IMR-90 (cell line): ENCODE measurements at regions not wholly inside any gene's neighbourhood (a gene's known extent, or its start where the extent isn't known, plus 50 kb on each side); places are given as distances from the start of the nearest gene placed in this dataset.

Experiments used
- ATAC-seq: fragments of 200-7000 bp; cut with Tn5 transposase; 2 replicates; pipeline ENCODE4 v1.9.1; 2020; ENCODE audit warnings: low read depth, mild to moderate bottlenecking, moderate library complexity
- BruUV-seq: library from RNA; stranded (reverse); fragments of 400-500 nt; replicated peaks from 2 replicates; lab custom pipeline; 2021; lab: Mats Ljungman, UMichigan
- CTCF ChIA-PET: fragments of 300-600 bp; formaldehyde crosslinking; extraction: SDS; loops from one replicate; lab custom pipeline; 2021; ENCODE audit warnings: antibody characterized with exemption; lab: Yijun Ruan, JAX
- POLR2A ChIA-PET: fragments of 300-600 bp; sonication (Branson Sonifier 250); formaldehyde crosslinking; loops from one replicate; lab custom pipeline; 2022; ENCODE audit warnings: antibody characterized with exemption; ENCODE audit not compliant: unreplicated experiment; lab: Charles Lee
- DNase-seq: peaks from one replicate; pipeline ENCODE4 v3.0.0; 2013
- H2AFZ ChIP-seq: replicated peaks from 2 replicates; pipeline ENCODE3; 2013; ENCODE audit warnings: low read length, mild to moderate bottlenecking; ENCODE audit not compliant: poor library complexity
- H2AK5ac ChIP-seq: 2 replicates; pipeline ENCODE4 v1.6.1; 2013; ENCODE audit warnings: low read depth, low read length, inconsistent platforms
- H2AK9ac ChIP-seq: replicated peaks from 2 replicates; pipeline ENCODE3; 2013; ENCODE audit warnings: mild to moderate bottlenecking, low read depth, low read length, moderate library complexity; ENCODE audit not compliant: poor library complexity
- H2BK120ac ChIP-seq: 2 replicates; pipeline ENCODE4 v1.6.1; 2013; ENCODE audit warnings: low read depth, low read length, inconsistent platforms
- H2BK15ac ChIP-seq: 3 replicates; pipeline ENCODE4 v1.6.1; 2013; ENCODE audit warnings: low read depth, low read length, inconsistent platforms
- H2BK20ac ChIP-seq: 2 replicates; pipeline ENCODE4 v1.6.1; 2013; ENCODE audit warnings: low read depth, mild to moderate bottlenecking, inconsistent platforms, low read length, moderate library complexity
- H2BK5ac ChIP-seq: 2 replicates; pipeline ENCODE4 v1.6.1; 2013; ENCODE audit warnings: mild to moderate bottlenecking, low read depth, low read length, inconsistent platforms; ENCODE audit not compliant: poor library complexity, severe bottlenecking
- H3K14ac ChIP-seq: replicated peaks from 2 replicates; pipeline ENCODE4 v1.6.1; 2013; ENCODE audit warnings: low read depth, low read length, inconsistent platforms
- H3K18ac ChIP-seq: 2 replicates; pipeline ENCODE4 v1.6.1; 2013; ENCODE audit warnings: low read depth, low read length, control low read depth
- H3K23ac ChIP-seq: 2 replicates; pipeline ENCODE4 v1.6.1; 2013; ENCODE audit warnings: low read depth, low read length, inconsistent platforms
- H3K27ac ChIP-seq: 2 replicates; pipeline ENCODE4 v1.5.1; 2013; ENCODE audit warnings: mild to moderate bottlenecking, control low read depth, low read length; ENCODE audit not compliant: insufficient read depth
- H3K27me3 ChIP-seq: 2 replicates; pipeline ENCODE4 v1.6.1; 2013; ENCODE audit warnings: low read length; ENCODE audit not compliant: control insufficient read depth, insufficient read depth
- H3K36me3 ChIP-seq: 2 replicates; pipeline ENCODE4 v1.6.1; 2013; ENCODE audit warnings: low read length, mixed read lengths; ENCODE audit not compliant: control insufficient read depth, insufficient read depth
- H3K4ac ChIP-seq: 2 replicates; pipeline ENCODE4 v1.6.1; 2013; ENCODE audit warnings: low read depth, low read length, inconsistent platforms
- H3K4me1 ChIP-seq: 2 replicates; pipeline ENCODE4 v1.6.1; 2013; ENCODE audit warnings: low read length, mixed read lengths; ENCODE audit not compliant: control insufficient read depth, insufficient read depth
- H3K4me2 ChIP-seq: 2 replicates; pipeline ENCODE4 v1.6.1; 2013; ENCODE audit warnings: low read depth, mild to moderate bottlenecking, control low read depth, low read length, moderate library complexity
- H3K4me3 ChIP-seq: 2 replicates; pipeline ENCODE4 v1.5.1; 2013; ENCODE audit warnings: low read depth, mild to moderate bottlenecking, control low read depth, low read length, moderate library complexity; ENCODE audit not compliant: insufficient read depth
- H3K56ac ChIP-seq: 2 replicates; pipeline ENCODE4 v1.6.1; 2013; ENCODE audit warnings: low read length, inconsistent platforms; ENCODE audit not compliant: insufficient read depth; ENCODE audit errors: extremely low read depth
- H3K79me1 ChIP-seq, 2 experiments: 2 replicates each; pipeline ENCODE4 v1.6.1; 2013; ENCODE audit warnings: low read length in 2 of 2, inconsistent platforms in 1 of 2, low read depth in 1 of 2
- H3K9ac ChIP-seq: 2 replicates; pipeline ENCODE4 v1.6.1; 2013; ENCODE audit warnings: low read depth, low read length, control low read depth
- H3K9me1 ChIP-seq: 2 replicates; pipeline ENCODE4 v1.6.1; 2013; ENCODE audit warnings: low read length, inconsistent platforms; ENCODE audit not compliant: insufficient read depth
- H3K9me3 ChIP-seq: 2 replicates; pipeline ENCODE4 v1.6.1; 2013; ENCODE audit warnings: low read length; ENCODE audit not compliant: control insufficient read depth, insufficient read depth
- H4K20me1 ChIP-seq: 2 replicates; pipeline ENCODE4 v1.6.1; 2013; ENCODE audit warnings: low read length, inconsistent platforms; ENCODE audit not compliant: insufficient read depth
- H4K5ac ChIP-seq: 2 replicates; pipeline ENCODE4 v1.6.1; 2013; ENCODE audit warnings: mild to moderate bottlenecking, low read depth, low read length, control low read depth
- H4K8ac ChIP-seq, 2 experiments: 2 replicates each; pipeline ENCODE4 v1.6.1; 2013; ENCODE audit warnings: low read depth in 2 of 2, low read length in 2 of 2, control low read depth in 1 of 2, inconsistent platforms in 1 of 2
- H4K91ac ChIP-seq: 2 replicates; pipeline ENCODE4 v1.6.1; 2013; ENCODE audit warnings: low read depth, low read length, inconsistent platforms; ENCODE audit not compliant: insufficient read depth
- BHLHE40 ChIP-seq: fragments of 150-350 bp; IDR thresholded peaks from 2 replicates; pipeline ENCODE4 v1.6.1; 2016; ENCODE audit warnings: mild to moderate bottlenecking, low read depth, low read length
- CEBPB ChIP-seq: IDR thresholded peaks from 2 replicates; pipeline ENCODE4 v1.6.1; 2012; ENCODE audit warnings: low read depth, low read length, improper control_type of control experiment
- CHD1 ChIP-seq: IDR thresholded peaks from 2 replicates; pipeline ENCODE4 v1.6.1; 2012; ENCODE audit warnings: low read depth, low read length, improper control_type of control experiment
- FOS ChIP-seq: fragments of 150-350 bp; IDR thresholded peaks from 2 replicates; pipeline ENCODE4 v1.6.1; 2016; ENCODE audit warnings: low read depth, low read length
- MAZ ChIP-seq: IDR thresholded peaks from 2 replicates; pipeline ENCODE4 v1.6.1; 2012; ENCODE audit warnings: low read depth, mild to moderate bottlenecking, low read length, improper control_type of control experiment, moderate library complexity, borderline replicate concordance
- MXI1 ChIP-seq: IDR thresholded peaks from 2 replicates; pipeline ENCODE4 v1.6.1; 2012; ENCODE audit warnings: low read depth, mild to moderate bottlenecking, low read length, moderate library complexity, borderline replicate concordance
- NFE2L2 ChIP-seq: fragments of 150-350 bp; IDR thresholded peaks from 2 replicates; pipeline ENCODE4 v1.6.1; 2016; ENCODE audit warnings: low read depth, mild to moderate bottlenecking, low read length
- POLR2A ChIP-seq: IDR thresholded peaks from 2 replicates; pipeline ENCODE4 v1.6.1; 2012; ENCODE audit warnings: mild to moderate bottlenecking, low read depth, low read length
- RAD21 ChIP-seq: IDR thresholded peaks from 2 replicates; pipeline ENCODE4 v1.6.1; 2012; ENCODE audit warnings: low read length, improper control_type of control experiment
- RCOR1 ChIP-seq: IDR thresholded peaks from 2 replicates; pipeline ENCODE4 v1.6.1; 2012; ENCODE audit warnings: mild to moderate bottlenecking, low read length, improper control_type of control experiment; ENCODE audit not compliant: insufficient replicate concordance
- RFX5 ChIP-seq: IDR thresholded peaks from 2 replicates; pipeline ENCODE4 v1.8.0; 2012; ENCODE audit warnings: low read depth, mild to moderate bottlenecking, low read length, moderate library complexity
- SMC3 ChIP-seq: fragments of 150-350 bp; IDR thresholded peaks from 2 replicates; pipeline ENCODE4 v1.6.1; 2016; ENCODE audit warnings: low read depth, mild to moderate bottlenecking, antibody characterized with exemption, low read length, moderate library complexity
- WGBS, 2 experiments: methylation state at CpG; one replicate each; pipeline versions ENCODE4 v1.1.5 to v1.1.7; 2013; ENCODE audit warnings: missing lambda C conversion rate in 2 of 2; ENCODE audit not compliant: insufficient read length in 1 of 2; ENCODE audit errors: extremely low coverage in 2 of 2; 5-methylcytosine and 5-hydroxymethylcytosine counted together
- dilution Hi-C: fragments of 300-500 bp; cut with HindIII; formaldehyde crosslinking; loops from one replicate; pipeline ENCODE4 v1.14.3; 2018; ENCODE audit warnings: low sequenced_read_pairs; ENCODE audit not compliant: unreplicated experiment
- in situ Hi-C: fragments of 300-500 bp; cut with MboI; formaldehyde crosslinking; loops from 3 replicates; pipeline ENCODE4 v1.14.3; 2019; ENCODE audit warnings: low sequenced_read_pairs, inconsistent platforms, mixed read lengths
- intact Hi-C: fragments of 100-400 bp; cut with micrococcal nuclease; formaldehyde crosslinking; loops from 2 replicates; pipeline ENCODE4 v1.10.0; 2022
- TF ChIP-seq, protein P1 (sequence below): conservative IDR thresholded peaks from 2 replicates; pipeline ENCODE4 v1.5.1; 2012; ENCODE audit warnings: mild to moderate bottlenecking, low read depth, low read length, improper control_type of control experiment
- TF ChIP-seq, protein P2 (sequence below): fragments of 150-350 bp; IDR thresholded peaks from 2 replicates; pipeline ENCODE4 v1.6.1; 2016; ENCODE audit warnings: low read depth, mild to moderate bottlenecking, low read length, moderate library complexity, borderline replicate concordance
- TF ChIP-seq, protein P3 (sequence below): fragments of 150-350 bp; IDR thresholded peaks from 2 replicates; pipeline ENCODE4 v1.6.1; 2017; ENCODE audit warnings: mild to moderate bottlenecking, antibody characterized with exemption, low read length, low read depth

DNA sequence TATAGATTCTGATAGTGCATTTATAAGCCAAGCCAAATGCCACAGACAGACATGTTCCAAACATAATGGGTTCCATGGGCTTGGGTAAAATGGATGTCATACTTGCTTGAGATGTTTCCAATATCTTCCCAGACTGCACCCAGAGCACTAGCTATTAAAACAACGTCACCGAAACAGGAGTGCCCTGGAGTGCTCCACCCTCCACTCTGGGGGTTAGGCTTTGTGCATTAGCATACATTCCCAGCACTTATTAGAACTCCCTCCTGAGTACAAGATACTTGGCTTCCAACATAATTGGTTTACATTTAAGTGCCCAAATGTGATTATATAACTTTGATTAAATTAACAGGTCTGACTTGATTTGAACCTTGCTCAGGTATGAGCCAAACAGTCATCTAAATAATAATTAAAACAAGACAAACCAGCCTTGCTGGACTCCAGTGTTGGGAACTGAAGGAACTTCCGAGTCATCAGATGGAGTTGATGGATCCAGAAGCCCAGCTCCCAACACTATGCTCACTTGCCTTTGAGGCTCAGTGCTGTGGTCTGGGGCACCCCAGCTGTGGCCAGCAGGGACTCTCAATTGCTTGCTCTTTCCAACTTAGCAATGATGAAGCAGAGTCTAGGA lies 60.5 kb upstream of the LGALSL start:
- in situ Hi-C loops, result no loop called here
- Histone ChIP-seq H4K5ac (no peak overlapping the region), H2AK5ac (no peak overlapping the region), H3K9me3 (no peaks in the 10 kb centered on the region), H3K79me1 (no peaks in the 10 kb centered on the region), H3K18ac (no peak overlapping the region), H3K36me3 (no peaks in the 10 kb centered on the region), H3K56ac (no peak overlapping the region), H3K4me3 (no peak overlapping the region), H2AFZ (no peak overlapping the region), H3K4me1 (no peaks in the 10 kb centered on the region), H3K23ac (no peak overlapping the region), H4K20me1 (no peaks in the 10 kb centered on the region), H2BK20ac (no peak overlapping the region), H2BK15ac (no peak overlapping the region), H3K9me1 (no peaks in the 10 kb centered on the region), H2BK5ac (no peak overlapping the region), H3K27me3 (peaks cover 13% of the 10 kb centered on the region), H3K9ac (no peak overlapping the region), H4K91ac (no peak overlapping the region), H2AK9ac (no peak overlapping the region), H3K4me2 (no peak overlapping the region), H3K4ac (no peak overlapping the region), H3K27ac (no peak overlapping the region), H3K14ac (no peak overlapping the region), H4K8ac (no peak overlapping the region), H2BK120ac (no peak overlapping the region)
- TF ChIP-seq MAZ (no peak), BHLHE40 (no peak), SMC3 (no peak), MXI1 (no peak), RFX5 (no peak), RAD21 (no peak), FOS (no peak), NFE2L2 (no peak), CHD1 (no peak), POLR2A (no peak), CEBPB (no peak), RCOR1 (no peak)
- TF ChIP-seq, protein P1, sequence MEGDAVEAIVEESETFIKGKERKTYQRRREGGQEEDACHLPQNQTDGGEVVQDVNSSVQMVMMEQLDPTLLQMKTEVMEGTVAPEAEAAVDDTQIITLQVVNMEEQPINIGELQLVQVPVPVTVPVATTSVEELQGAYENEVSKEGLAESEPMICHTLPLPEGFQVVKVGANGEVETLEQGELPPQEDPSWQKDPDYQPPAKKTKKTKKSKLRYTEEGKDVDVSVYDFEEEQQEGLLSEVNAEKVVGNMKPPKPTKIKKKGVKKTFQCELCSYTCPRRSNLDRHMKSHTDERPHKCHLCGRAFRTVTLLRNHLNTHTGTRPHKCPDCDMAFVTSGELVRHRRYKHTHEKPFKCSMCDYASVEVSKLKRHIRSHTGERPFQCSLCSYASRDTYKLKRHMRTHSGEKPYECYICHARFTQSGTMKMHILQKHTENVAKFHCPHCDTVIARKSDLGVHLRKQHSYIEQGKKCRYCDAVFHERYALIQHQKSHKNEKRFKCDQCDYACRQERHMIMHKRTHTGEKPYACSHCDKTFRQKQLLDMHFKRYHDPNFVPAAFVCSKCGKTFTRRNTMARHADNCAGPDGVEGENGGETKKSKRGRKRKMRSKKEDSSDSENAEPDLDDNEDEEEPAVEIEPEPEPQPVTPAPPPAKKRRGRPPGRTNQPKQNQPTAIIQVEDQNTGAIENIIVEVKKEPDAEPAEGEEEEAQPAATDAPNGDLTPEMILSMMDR, result no peak
- TF ChIP-seq, protein P2, sequence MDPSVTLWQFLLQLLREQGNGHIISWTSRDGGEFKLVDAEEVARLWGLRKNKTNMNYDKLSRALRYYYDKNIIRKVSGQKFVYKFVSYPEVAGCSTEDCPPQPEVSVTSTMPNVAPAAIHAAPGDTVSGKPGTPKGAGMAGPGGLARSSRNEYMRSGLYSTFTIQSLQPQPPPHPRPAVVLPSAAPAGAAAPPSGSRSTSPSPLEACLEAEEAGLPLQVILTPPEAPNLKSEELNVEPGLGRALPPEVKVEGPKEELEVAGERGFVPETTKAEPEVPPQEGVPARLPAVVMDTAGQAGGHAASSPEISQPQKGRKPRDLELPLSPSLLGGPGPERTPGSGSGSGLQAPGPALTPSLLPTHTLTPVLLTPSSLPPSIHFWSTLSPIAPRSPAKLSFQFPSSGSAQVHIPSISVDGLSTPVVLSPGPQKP, result no peak
- TF ChIP-seq, protein P3, sequence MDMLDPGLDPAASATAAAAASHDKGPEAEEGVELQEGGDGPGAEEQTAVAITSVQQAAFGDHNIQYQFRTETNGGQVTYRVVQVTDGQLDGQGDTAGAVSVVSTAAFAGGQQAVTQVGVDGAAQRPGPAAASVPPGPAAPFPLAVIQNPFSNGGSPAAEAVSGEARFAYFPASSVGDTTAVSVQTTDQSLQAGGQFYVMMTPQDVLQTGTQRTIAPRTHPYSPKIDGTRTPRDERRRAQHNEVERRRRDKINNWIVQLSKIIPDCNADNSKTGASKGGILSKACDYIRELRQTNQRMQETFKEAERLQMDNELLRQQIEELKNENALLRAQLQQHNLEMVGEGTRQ, result no peak
- dilution Hi-C loops, result no loop called here
- BruUV-seq, result no TSS peak
- ChIA-PET CTCF (no interaction called here), POLR2A (no interaction called here)
- no peak for ATAC-seq
- no peak for DNase-seq
- intact Hi-C loops, result no loop called here
- WGBS, 2 experiments, result no CpG with 5 or more reads among the region's 3 CpGs
